ENCODE measurements at regions not wholly inside any gene's neighbourhood (a gene's known extent, or its start where the extent isn't known, plus 50 kb on each side); places are given as distances from the start of the nearest gene placed in this dataset.

DNA sequence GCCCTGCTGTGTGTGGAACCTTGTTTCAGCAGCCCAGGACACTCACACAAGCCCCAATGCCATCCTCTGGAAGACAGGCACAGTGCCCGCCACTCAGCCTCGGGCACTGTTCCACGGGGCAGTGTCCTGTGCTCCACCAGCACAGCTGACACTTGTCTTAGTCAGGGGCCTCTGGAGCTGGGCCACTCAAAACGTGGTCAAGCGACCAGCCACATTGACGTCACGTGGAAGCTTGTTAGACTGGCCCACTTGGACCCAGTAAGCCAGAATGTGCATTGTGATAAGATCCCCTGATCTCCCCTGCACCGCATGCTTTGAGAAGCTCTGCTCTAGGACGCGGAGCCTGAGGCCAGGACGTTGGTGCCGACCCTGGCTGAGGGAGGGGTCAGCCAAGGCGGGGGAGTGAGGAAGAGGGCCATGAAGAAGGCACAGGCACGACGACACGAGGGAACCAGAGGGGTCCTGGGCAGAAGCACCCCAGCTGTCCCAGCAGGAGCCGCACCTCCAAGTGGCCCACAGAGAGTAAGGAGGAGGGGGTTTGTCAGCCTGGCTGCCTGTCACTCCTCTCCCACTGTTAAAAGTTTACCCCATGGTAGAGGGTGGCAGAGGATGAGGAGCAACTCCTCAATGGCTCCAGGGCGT is 64.6 kb downstream of the LINC01488 start:
- Histone ChIP-seq H3K27ac (ENCODE audit: low read depth, low read length) (no peak overlapping the region), H3K9me3 (ENCODE audit: control insufficient read depth, insufficient read depth, low read length) (peaks cover 3% of the 10 kb centered on the region), H3K4me1 (ENCODE audit: control insufficient read depth, insufficient read depth, low read length) (peaks cover 8% of the 10 kb centered on the region), H3K27me3 (ENCODE audit: control insufficient read depth, insufficient read depth, low read length) (no peaks in the 10 kb centered on the region), H3K36me3 (ENCODE audit: control insufficient read depth, insufficient read depth, low read length) (no peaks in the 10 kb centered on the region), H3K4me3 (ENCODE audit: low read depth, low read length) (no peak overlapping the region)
- DNase-seq (ENCODE audit: low read depth in 4 of 6, low spot score in 6 of 6) = no peak
- WGBS (ENCODE audit: insufficient coverage) = 80% methylated on average over 15 of the region's 18 CpGs

DNA sequence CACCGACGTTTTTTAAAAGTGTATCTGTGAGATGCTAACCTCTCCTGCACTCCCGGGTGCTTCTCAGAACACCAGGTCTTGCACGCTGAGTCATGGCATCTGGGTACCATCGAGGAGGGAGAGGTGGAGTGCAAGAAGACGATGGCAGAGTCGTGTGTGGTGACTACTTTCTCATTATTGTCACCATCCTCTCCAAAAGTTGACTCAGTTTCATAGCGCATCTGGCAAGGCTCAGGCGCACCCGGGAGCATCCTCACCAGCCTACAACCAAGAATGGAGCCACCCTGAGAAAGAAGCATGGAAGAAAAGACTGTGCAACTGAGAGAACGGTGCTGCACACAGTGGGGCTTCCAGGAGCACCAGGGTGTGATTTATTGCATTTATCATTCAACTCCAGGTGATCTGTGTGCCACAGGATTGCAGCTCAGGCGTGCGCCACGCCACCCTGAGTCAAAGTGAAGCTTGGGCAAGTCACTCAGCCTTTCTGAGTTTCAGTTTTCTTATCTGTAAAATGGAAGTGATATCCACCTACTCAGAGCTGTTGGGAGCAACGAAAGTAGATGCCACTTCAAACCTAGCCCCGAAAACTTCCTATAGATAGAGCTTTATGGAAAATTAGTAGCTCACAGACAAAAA is 65.4 kb downstream of the LINC01488 start:
- Histone ChIP-seq H3K27ac (ENCODE audit: low read depth, low read length) (no peak overlapping the region), H3K27me3 (ENCODE audit: control insufficient read depth, insufficient read depth, low read length) (no peaks in the 10 kb centered on the region), H3K4me3 (ENCODE audit: low read depth, low read length) (no peak overlapping the region), H3K36me3 (ENCODE audit: control insufficient read depth, insufficient read depth, low read length) (no peaks in the 10 kb centered on the region), H3K4me1 (ENCODE audit: control insufficient read depth, insufficient read depth, low read length) (peaks cover 5% of the 10 kb centered on the region), H3K9me3 (ENCODE audit: control insufficient read depth, insufficient read depth, low read length) (peaks cover 3% of the 10 kb centered on the region)
- WGBS (ENCODE audit: insufficient coverage) = 85% methylated on average over 8 of the region's 16 CpGs
- no peak for DNase-seq (ENCODE audit: low read depth in 4 of 6, low spot score in 6 of 6)

DNA sequence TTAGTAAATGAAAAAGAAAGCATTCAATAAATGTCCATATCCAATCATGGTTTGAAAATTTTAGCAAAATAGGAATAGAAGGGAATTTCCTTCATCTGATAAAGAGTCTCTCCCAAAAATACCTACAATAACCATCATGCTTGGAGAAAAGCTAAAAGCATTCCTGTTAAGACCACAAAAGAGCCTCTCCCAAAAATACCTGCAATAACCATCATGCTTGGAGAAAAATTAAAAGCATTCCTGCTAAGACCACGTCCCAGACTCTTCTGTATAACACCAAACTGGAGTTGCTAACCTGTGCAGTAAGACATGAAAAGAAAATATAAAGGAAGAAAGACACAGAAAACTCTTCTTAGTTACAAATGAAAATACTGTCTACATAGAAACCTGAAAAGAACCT is 69.4 kb downstream of the LINC01488 start:
- no peak overlapping the region for H3K27ac ChIP-seq (ENCODE audit: low read depth, low read length)
- no peaks in the 10 kb centered on the region for H3K36me3 ChIP-seq (ENCODE audit: control insufficient read depth, insufficient read depth, low read length)
- H3K27me3 ChIP-seq (ENCODE audit: control insufficient read depth, insufficient read depth, low read length) = no peaks in the 10 kb centered on the region
- DNase-seq (ENCODE audit: low read depth in 4 of 6, low spot score in 6 of 6) = no peak
- no peaks in the 10 kb centered on the region for H3K4me1 ChIP-seq (ENCODE audit: control insufficient read depth, insufficient read depth, low read length)
- WGBS (ENCODE audit: insufficient coverage) = no CpG with 5 or more reads among the region's 1 CpG
- H3K4me3 ChIP-seq (ENCODE audit: low read depth, low read length) = no peak overlapping the region
- H3K9me3 ChIP-seq (ENCODE audit: control insufficient read depth, insufficient read depth, low read length) = peaks cover 3% of the 10 kb centered on the region

GRCh38 chr11:69551963-69552362 is 70.5 kb downstream of the LINC01488 start:
- no peaks in the 10 kb centered on the region for H3K27me3 ChIP-seq (ENCODE audit: control insufficient read depth, insufficient read depth, low read length)
- WGBS (ENCODE audit: insufficient coverage) = 60% methylated on average over 1 of the region's 5 CpGs
- DNase-seq (ENCODE audit: low read depth in 4 of 6, low spot score in 6 of 6) = peak in 1 of 6 donors; percentile 31
- H3K4me3 ChIP-seq (ENCODE audit: low read depth, low read length) = no peak overlapping the region
- H3K36me3 ChIP-seq (ENCODE audit: control insufficient read depth, insufficient read depth, low read length) = no peaks in the 10 kb centered on the region
- H3K9me3 ChIP-seq (ENCODE audit: control insufficient read depth, insufficient read depth, low read length) = peaks cover 3% of the 10 kb centered on the region
- H3K27ac ChIP-seq (ENCODE audit: low read depth, low read length) = peak overlapping the region; percentile 64
- H3K4me1 ChIP-seq (ENCODE audit: control insufficient read depth, insufficient read depth, low read length) = no peaks in the 10 kb centered on the region

GRCh38 chr11:69552951-69553350 is 71.5 kb downstream of the LINC01488 start:
- no peak overlapping the region for H3K27ac ChIP-seq (ENCODE audit: low read depth, low read length)
- 96% methylated on average over 7 of the region's 7 CpGs for WGBS (ENCODE audit: insufficient coverage)
- no peaks in the 10 kb centered on the region for H3K27me3 ChIP-seq (ENCODE audit: control insufficient read depth, insufficient read depth, low read length)
- H3K4me3 ChIP-seq (ENCODE audit: low read depth, low read length) = no peak overlapping the region
- H3K36me3 ChIP-seq (ENCODE audit: control insufficient read depth, insufficient read depth, low read length) = no peaks in the 10 kb centered on the region
- peaks cover 3% of the 10 kb centered on the region for H3K9me3 ChIP-seq (ENCODE audit: control insufficient read depth, insufficient read depth, low read length)
- no peaks in the 10 kb centered on the region for H3K4me1 ChIP-seq (ENCODE audit: control insufficient read depth, insufficient read depth, low read length)
- no peak for DNase-seq (ENCODE audit: low read depth in 4 of 6, low spot score in 6 of 6)

DNA sequence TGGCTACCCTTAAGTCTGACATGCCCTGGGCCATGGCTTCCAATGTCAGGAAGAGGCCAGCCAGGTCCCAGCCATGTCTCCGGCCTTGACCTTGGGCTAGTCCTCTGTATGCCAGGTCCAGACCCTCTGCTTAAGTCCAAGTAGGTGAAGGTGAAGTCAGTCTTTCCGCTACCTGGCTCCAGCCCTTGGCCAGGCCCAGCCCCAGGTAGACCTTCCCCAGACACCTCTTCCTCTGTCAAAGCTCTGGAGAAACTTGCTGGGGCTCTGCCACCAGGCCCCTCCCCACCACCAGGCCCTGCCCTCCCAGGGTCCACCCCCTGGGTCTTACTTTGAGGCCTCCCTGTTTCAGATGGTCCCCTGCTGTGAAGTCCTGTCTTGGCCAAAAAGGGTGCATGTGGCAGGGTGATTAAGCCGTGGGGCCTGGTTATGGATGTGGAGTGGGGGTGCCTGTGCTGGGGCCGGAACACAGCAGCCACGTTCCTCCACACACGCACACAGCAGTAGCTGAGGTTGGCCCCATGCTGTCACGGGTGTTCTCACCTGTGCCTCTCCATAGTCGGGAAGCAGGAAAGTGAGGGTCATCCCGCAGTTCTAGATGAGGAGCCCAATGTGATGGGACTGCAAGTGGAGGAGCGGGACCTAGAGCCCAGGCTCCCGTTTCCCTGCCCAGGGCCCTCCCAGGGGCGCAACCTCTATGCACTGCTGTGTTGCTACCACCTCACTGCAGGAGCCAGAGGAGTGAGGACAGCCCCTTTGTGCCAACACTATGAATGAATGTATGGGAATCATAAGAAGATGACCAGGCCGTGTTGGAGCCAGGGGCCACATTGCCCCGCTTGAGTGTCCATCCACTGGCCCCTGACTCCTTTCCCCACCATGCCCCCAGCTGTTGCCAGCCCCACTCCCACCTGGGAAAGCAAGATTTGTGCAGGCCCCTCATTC is 72.2 kb downstream of the LINC01488 start:
- no peaks in the 10 kb centered on the region for H3K27me3 ChIP-seq (ENCODE audit: control insufficient read depth, insufficient read depth, low read length)
- WGBS (ENCODE audit: insufficient coverage) = 93% methylated on average over 10 of the region's 14 CpGs
- DNase-seq (ENCODE audit: low read depth in 4 of 6, low spot score in 6 of 6) = no peak
- H3K27ac ChIP-seq (ENCODE audit: low read depth, low read length) = no peak overlapping the region
- H3K4me1 ChIP-seq (ENCODE audit: control insufficient read depth, insufficient read depth, low read length) = no peaks in the 10 kb centered on the region
- peaks cover 3% of the 10 kb centered on the region for H3K9me3 ChIP-seq (ENCODE audit: control insufficient read depth, insufficient read depth, low read length)
- no peaks in the 10 kb centered on the region for H3K36me3 ChIP-seq (ENCODE audit: control insufficient read depth, insufficient read depth, low read length)
- no peak overlapping the region for H3K4me3 ChIP-seq (ENCODE audit: low read depth, low read length)

DNA sequence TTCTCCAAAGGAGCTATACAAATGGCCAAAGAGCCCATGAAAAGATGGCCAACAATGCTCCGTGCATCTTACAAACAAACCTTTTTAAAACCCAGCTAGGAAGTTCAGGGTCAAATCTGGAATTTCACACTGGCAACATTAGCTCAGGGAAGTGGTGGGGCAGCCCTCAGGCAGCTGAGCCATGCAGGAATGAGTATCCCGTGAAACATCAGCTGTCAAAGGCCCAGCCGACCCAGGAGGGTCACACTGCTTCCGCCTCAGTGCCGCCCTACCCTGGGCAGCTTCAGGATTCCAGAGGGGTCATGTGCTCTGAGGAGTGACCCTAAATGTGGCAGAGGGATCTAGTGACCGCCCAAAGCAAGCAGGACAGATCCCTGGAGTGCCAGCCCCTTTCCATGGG is 73.4 kb downstream of the LINC01488 start:
- no peaks in the 10 kb centered on the region for H3K27me3 ChIP-seq (ENCODE audit: control insufficient read depth, insufficient read depth, low read length)
- H3K36me3 ChIP-seq (ENCODE audit: control insufficient read depth, insufficient read depth, low read length) = no peaks in the 10 kb centered on the region
- 55% methylated on average over 6 of the region's 6 CpGs for WGBS (ENCODE audit: insufficient coverage)
- DNase-seq (ENCODE audit: low read depth in 4 of 6, low spot score in 6 of 6) = no peak
- H3K27ac ChIP-seq (ENCODE audit: low read depth, low read length) = no peak overlapping the region
- no peak overlapping the region for H3K4me3 ChIP-seq (ENCODE audit: low read depth, low read length)
- no peaks in the 10 kb centered on the region for H3K4me1 ChIP-seq (ENCODE audit: control insufficient read depth, insufficient read depth, low read length)
- peaks cover 3% of the 10 kb centered on the region for H3K9me3 ChIP-seq (ENCODE audit: control insufficient read depth, insufficient read depth, low read length)

- no peak overlapping the region for H3K27ac ChIP-seq (ENCODE audit: low read depth, low read length)
- no peaks in the 10 kb centered on the region for H3K27me3 ChIP-seq (ENCODE audit: control insufficient read depth, insufficient read depth, low read length)
- H3K9me3 ChIP-seq (ENCODE audit: control insufficient read depth, insufficient read depth, low read length) = no peaks in the 10 kb centered on the region
- H3K4me1 ChIP-seq (ENCODE audit: control insufficient read depth, insufficient read depth, low read length) = no peaks in the 10 kb centered on the region
- H3K4me3 ChIP-seq (ENCODE audit: low read depth, low read length) = no peak overlapping the region
- H3K36me3 ChIP-seq (ENCODE audit: control insufficient read depth, insufficient read depth, low read length) = no peaks in the 10 kb centered on the region
- 93% methylated on average over 3 of the region's 7 CpGs for WGBS (ENCODE audit: insufficient coverage)
- DNase-seq (ENCODE audit: low read depth in 4 of 6, low spot score in 6 of 6) = no peak
These were observed 75.8 kb downstream of the LINC01488 start for GRCh38 chr11:69557266-69557665.

DNA sequence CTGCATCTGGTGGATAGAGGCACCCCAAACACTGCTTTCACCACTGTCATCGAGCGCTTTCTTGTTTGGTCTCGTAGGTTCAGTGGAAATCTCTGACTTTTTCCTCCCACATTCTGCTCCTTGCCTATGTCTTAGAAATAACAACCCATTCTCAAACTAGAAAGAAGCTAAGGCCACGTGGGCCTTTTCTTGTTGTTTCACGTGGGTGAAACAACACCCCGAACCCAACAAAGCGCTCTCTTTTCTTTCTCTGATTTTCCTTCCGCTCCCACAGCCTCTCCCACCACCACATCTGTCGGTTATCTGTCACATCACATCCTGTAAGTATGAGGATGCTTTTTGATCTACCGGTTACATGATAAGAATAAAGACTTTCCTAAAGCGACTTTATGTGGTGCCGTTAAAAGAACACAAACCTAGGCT is 77.1 kb downstream of the LINC01488 start:
- 94% methylated on average over 3 of the region's 12 CpGs for WGBS (ENCODE audit: insufficient coverage)
- H3K36me3 ChIP-seq (ENCODE audit: control insufficient read depth, insufficient read depth, low read length) = no peaks in the 10 kb centered on the region
- no peak overlapping the region for H3K27ac ChIP-seq (ENCODE audit: low read depth, low read length)
- no peaks in the 10 kb centered on the region for H3K4me1 ChIP-seq (ENCODE audit: control insufficient read depth, insufficient read depth, low read length)
- H3K9me3 ChIP-seq (ENCODE audit: control insufficient read depth, insufficient read depth, low read length) = no peaks in the 10 kb centered on the region
- no peaks in the 10 kb centered on the region for H3K27me3 ChIP-seq (ENCODE audit: control insufficient read depth, insufficient read depth, low read length)
- H3K4me3 ChIP-seq (ENCODE audit: low read depth, low read length) = no peak overlapping the region
- no peak for DNase-seq (ENCODE audit: low read depth in 4 of 6, low spot score in 6 of 6)
